ENCODE measurements at regions not wholly inside any gene's neighbourhood (a gene's known extent, or its start where the extent isn't known, plus 50 kb on each side); places are given as distances from the start of the nearest gene placed in this dataset.

DNA sequence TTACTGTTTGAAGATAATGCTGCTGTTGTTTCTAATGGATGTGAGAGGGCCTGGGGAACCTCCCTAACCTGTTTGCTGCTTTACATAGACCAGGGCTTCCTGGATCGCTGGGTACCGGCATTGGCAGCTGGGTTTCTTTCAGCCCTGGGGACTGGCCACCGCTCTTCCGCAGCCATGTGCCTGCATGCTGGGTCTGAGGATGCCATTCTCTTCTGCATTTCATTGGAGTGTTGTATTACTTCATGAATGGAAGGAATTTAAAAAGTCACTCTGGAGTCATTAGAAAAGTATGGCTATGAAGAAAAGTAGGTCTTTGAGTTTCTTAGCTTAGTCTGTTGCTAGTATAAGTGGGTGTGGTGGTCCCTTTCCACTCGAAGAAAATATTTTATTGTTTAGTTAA lies 107.3 kb upstream of the MGAT5 start:
- no TSS peak for BruUV-seq (replicated peaks)
- ChIA-PET SMC1A (ENCODE audit: uncharacterized antibody, unreplicated experiment) (interaction anchor here (0.6 to 1.5 kb wide), 6 partner anchors 9 to 266 kb away, joined by 3 to 7 read pairs (median 4); no protein-coding TSS in a partner anchor), CTCF (interaction anchor here (0.7 to 1.3 kb wide), 7 partner anchors 9 to 265 kb away, joined by 3 to 4 read pairs (median 3); no protein-coding TSS in a partner anchor), POLR2A (interaction anchor here (1.3 to 1.9 kb wide), 2 partner anchors 9 to 18 kb away, joined by 4 to 5 read pairs; no protein-coding TSS in a partner anchor), RAD21 (ENCODE audit: unreplicated experiment) (interaction anchor here (0.9 to 1.1 kb wide), 3 partner anchors 26 to 31 kb away, joined by 3 to 5 read pairs (median 3); no protein-coding TSS in a partner anchor)
- Histone ChIP-seq H3K27me3 (replicated peaks in 1 of 2; ENCODE audit: control insufficient read depth in 2 of 2, insufficient read depth in 2 of 2, low read length in 1 of 2) (no peaks in the 10 kb centered on the region), H3K36me3 (ENCODE audit: control insufficient read depth in 2 of 2, insufficient read depth in 2 of 2, low read length in 1 of 2) (peaks cover 7 to 13% of the 10 kb centered on the region in 2 experiments), H4K20me1 (ENCODE audit: control insufficient read depth, insufficient read depth) (peaks cover 5% of the 10 kb centered on the region; the same call in 1 of the 2 replicates), H3K4me3 (no peak overlapping the region), H2AFZ (ENCODE audit: control insufficient read depth, low read depth, low read length) (no peak overlapping the region), H3K27ac (ENCODE audit: control insufficient read depth, insufficient read depth) (no peak overlapping the region), H3K79me2 (ENCODE audit: control insufficient read depth, insufficient read depth, low read length) (peaks cover 73% of the 10 kb centered on the region), H3K4me2 (ENCODE audit: control insufficient read depth, insufficient read depth) (no peak overlapping the region), H3K9ac (ENCODE audit: control insufficient read depth, insufficient read depth, low read length) (no peak overlapping the region), H3K9me3 (replicated peaks; ENCODE audit: control insufficient read depth, insufficient read depth, low read length) (no peaks in the 10 kb centered on the region), H3K4me1 (ENCODE audit: control insufficient read depth, insufficient read depth, low read length) (peaks cover 38% of the 10 kb centered on the region)
- no peak for DNase-seq (ENCODE audit: low read depth, low spot score)
- TF ChIP-seq HDAC2 (IDR thresholded peaks at IDR 0.05) (no peak), CHD2 (IDR thresholded peaks at IDR 0.05; ENCODE audit: borderline replicate concordance, low read depth, low read length) (no peak), MTA2 (IDR thresholded peaks at IDR 0.05; ENCODE audit: low read depth) (no peak)
- 54% methylated on average over 5 of the region's 5 CpGs for WGBS (ENCODE audit: insufficient coverage, insufficient replicate concordance, low lambda C conversion rate, missing lambda C conversion rate)
- in situ Hi-C loops (cut with MboI): no loop called here
- intact Hi-C loops (cut with micrococcal nuclease; ENCODE audit: unreplicated experiment): no loop called here
- peak; percentile 42 for ATAC-seq
- no peak for FAIRE-seq

DNA sequence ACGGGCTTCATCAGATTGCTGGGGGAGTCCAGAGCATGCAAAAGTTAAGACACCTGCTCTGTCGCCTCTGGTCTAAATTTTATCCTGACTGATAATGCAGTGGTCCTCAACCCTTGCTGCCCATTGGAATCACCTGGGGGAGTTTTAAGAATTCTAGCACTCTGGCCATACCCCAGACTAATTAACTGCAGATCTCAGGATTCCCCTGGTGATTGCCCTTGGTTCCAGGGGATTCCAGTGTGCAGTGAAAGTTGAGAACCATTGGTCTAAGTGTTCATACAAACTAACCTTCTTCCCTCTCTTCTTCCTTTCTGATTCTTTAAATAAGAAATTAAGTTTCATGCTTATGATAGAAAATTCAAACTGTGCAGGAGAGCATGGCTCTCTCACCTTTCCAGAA lies 105.7 kb upstream of the MGAT5 start:
- no peaks in the 10 kb centered on the region for H3K27me3 ChIP-seq (replicated peaks in 1 of 2; ENCODE audit: control insufficient read depth in 2 of 2, insufficient read depth in 2 of 2, low read length in 1 of 2)
- POLR2A ChIA-PET: interaction anchor here (0.7 kb wide), 1 partner anchor 786 kb away, joined by 4 read pairs; no protein-coding TSS in a partner anchor
- SMC1A ChIA-PET (ENCODE audit: uncharacterized antibody, unreplicated experiment): interaction anchor here (1.6 kb wide), 1 partner anchor 21 kb away, joined by 4 read pairs; no protein-coding TSS in a partner anchor
- no peak overlapping the region for H3K27ac ChIP-seq (ENCODE audit: control insufficient read depth, insufficient read depth)
- no peak overlapping the region for H3K9ac ChIP-seq (ENCODE audit: control insufficient read depth, insufficient read depth, low read length)
- BruUV-seq (replicated peaks): no TSS peak
- 60% methylated on average over 2 of the region's 2 CpGs for WGBS (ENCODE audit: insufficient coverage, insufficient replicate concordance, low lambda C conversion rate, missing lambda C conversion rate)
- peaks cover 68% of the 10 kb centered on the region for H3K79me2 ChIP-seq (ENCODE audit: control insufficient read depth, insufficient read depth, low read length)
- peak; percentile 67 for ATAC-seq
- peaks cover 33% of the 10 kb centered on the region for H3K4me1 ChIP-seq (ENCODE audit: control insufficient read depth, insufficient read depth, low read length)
- H3K36me3 ChIP-seq (ENCODE audit: control insufficient read depth in 2 of 2, insufficient read depth in 2 of 2, low read length in 1 of 2): peaks cover 8% of the 10 kb centered on the region in 2 experiments
- CTCF ChIA-PET: interaction anchor here (1.6 kb wide), 1 partner anchor 58 kb away, joined by 6 read pairs; no protein-coding TSS in a partner anchor
- intact Hi-C loops (cut with micrococcal nuclease; ENCODE audit: unreplicated experiment) (no loop called here), in situ Hi-C loops (cut with MboI) (no loop called here)
- H3K4me3 ChIP-seq: no peak overlapping the region
- RAD21 ChIA-PET (ENCODE audit: unreplicated experiment): no interaction called here
- peaks cover 5% of the 10 kb centered on the region; the same call in 1 of the 2 replicates for H4K20me1 ChIP-seq (ENCODE audit: control insufficient read depth, insufficient read depth)
- TF ChIP-seq CBX3 (IDR thresholded peaks at IDR 0.05; ENCODE audit: borderline replicate concordance, low read depth) (no peak), ZNF384 (IDR thresholded peaks at IDR 0.05; ENCODE audit: borderline replicate concordance, low read depth, low read length) (no peak), RELA (IDR thresholded peaks at IDR 0.05; ENCODE audit: borderline replicate concordance, partially characterized antibody) (peak; percentile 30), FOXM1 (IDR thresholded peaks at IDR 0.05; ENCODE audit: low read depth, low read length) (no peak), MTA2 (IDR thresholded peaks at IDR 0.05; ENCODE audit: low read depth) (peak; percentile 36; the same call in 1 of the 2 replicates), BCL11A (IDR thresholded peaks at IDR 0.05; ENCODE audit: low read depth, low read length) (peak; percentile 50; the same call in 1 of the 2 replicates), SP1 (IDR thresholded peaks at IDR 0.05; ENCODE audit: low read depth, low read length) (no peak), RUNX3 (IDR thresholded peaks at IDR 0.05; ENCODE audit: low read length) (0 out of 2 replicates have a peak, but pooled peaks have one; percentile 19)
- TF ChIP-seq, protein P1, sequence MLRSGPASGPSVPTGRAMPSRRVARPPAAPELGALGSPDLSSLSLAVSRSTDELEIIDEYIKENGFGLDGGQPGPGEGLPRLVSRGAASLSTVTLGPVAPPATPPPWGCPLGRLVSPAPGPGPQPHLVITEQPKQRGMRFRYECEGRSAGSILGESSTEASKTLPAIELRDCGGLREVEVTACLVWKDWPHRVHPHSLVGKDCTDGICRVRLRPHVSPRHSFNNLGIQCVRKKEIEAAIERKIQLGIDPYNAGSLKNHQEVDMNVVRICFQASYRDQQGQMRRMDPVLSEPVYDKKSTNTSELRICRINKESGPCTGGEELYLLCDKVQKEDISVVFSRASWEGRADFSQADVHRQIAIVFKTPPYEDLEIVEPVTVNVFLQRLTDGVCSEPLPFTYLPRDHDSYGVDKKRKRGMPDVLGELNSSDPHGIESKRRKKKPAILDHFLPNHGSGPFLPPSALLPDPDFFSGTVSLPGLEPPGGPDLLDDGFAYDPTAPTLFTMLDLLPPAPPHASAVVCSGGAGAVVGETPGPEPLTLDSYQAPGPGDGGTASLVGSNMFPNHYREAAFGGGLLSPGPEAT (IDR thresholded peaks at IDR 0.05; ENCODE audit: low read depth): peak; percentile 27; the same call in 1 of the 2 replicates
- TF ChIP-seq, protein P2, sequence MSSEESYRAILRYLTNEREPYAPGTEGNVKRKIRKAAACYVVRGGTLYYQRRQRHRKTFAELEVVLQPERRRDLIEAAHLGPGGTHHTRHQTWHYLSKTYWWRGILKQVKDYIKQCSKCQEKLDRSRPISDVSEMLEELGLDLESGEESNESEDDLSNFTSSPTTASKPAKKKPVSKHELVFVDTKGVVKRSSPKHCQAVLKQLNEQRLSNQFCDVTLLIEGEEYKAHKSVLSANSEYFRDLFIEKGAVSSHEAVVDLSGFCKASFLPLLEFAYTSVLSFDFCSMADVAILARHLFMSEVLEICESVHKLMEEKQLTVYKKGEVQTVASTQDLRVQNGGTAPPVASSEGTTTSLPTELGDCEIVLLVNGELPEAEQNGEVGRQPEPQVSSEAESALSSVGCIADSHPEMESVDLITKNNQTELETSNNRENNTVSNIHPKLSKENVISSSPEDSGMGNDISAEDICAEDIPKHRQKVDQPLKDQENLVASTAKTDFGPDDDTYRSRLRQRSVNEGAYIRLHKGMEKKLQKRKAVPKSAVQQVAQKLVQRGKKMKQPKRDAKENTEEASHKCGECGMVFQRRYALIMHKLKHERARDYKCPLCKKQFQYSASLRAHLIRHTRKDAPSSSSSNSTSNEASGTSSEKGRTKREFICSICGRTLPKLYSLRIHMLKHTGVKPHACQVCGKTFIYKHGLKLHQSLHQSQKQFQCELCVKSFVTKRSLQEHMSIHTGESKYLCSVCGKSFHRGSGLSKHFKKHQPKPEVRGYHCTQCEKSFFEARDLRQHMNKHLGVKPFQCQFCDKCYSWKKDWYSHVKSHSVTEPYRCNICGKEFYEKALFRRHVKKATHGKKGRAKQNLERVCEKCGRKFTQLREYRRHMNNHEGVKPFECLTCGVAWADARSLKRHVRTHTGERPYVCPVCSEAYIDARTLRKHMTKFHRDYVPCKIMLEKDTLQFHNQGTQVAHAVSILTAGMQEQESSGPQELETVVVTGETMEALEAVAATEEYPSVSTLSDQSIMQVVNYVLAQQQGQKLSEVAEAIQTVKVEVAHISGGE (CRISPR knock-in tag; IDR thresholded peaks at IDR 0.05): no peak
- no peak overlapping the region for H2AFZ ChIP-seq (ENCODE audit: control insufficient read depth, low read depth, low read length)
- peak overlapping the region; percentile 17; the same call in 1 of the 2 replicates for H3K4me2 ChIP-seq (ENCODE audit: control insufficient read depth, insufficient read depth)
- DNase-seq (ENCODE audit: low read depth, low spot score): no peak
- FAIRE-seq: no peak
- no peaks in the 10 kb centered on the region for H3K9me3 ChIP-seq (replicated peaks; ENCODE audit: control insufficient read depth, insufficient read depth, low read length)

Data from GM12878 (cell line).